ENCODE measurements at regions not wholly inside any gene's neighbourhood (a gene's known extent, or its start where the extent isn't known, plus 50 kb on each side); places are given as distances from the start of the nearest gene placed in this dataset.

DNA sequence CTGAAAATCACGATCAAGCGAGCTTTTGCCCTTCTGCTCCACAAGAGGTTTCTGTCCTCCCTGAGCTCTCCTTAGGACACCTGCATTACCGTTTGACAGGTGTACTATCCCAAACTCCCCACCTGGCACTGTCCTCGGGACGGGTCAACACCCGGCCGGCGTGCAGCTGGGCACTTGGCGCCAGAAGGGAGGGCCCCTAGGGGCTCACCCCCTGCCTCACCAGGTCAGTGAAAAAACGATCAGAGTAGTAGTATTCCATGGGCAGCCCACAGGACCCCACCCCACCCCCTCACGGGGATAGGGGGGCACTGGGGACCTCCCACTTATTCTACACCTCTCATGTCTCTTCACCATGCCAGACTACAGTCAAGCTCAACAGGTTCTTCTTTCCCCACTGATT lies 117.6 kb upstream of the ANKRD30BL start:
- TF ChIP-seq POLR2A (IDR thresholded peaks at IDR 0.05) = no peak
- TF ChIP-seq, protein P1, sequence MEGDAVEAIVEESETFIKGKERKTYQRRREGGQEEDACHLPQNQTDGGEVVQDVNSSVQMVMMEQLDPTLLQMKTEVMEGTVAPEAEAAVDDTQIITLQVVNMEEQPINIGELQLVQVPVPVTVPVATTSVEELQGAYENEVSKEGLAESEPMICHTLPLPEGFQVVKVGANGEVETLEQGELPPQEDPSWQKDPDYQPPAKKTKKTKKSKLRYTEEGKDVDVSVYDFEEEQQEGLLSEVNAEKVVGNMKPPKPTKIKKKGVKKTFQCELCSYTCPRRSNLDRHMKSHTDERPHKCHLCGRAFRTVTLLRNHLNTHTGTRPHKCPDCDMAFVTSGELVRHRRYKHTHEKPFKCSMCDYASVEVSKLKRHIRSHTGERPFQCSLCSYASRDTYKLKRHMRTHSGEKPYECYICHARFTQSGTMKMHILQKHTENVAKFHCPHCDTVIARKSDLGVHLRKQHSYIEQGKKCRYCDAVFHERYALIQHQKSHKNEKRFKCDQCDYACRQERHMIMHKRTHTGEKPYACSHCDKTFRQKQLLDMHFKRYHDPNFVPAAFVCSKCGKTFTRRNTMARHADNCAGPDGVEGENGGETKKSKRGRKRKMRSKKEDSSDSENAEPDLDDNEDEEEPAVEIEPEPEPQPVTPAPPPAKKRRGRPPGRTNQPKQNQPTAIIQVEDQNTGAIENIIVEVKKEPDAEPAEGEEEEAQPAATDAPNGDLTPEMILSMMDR (IDR thresholded peaks at IDR 0.05) = no peak

Measured in vagina (tissue), 2 donors.